WI38 (cell line): ENCODE measurements at regions not wholly inside any gene's neighbourhood (a gene's known extent, or its start where the extent isn't known, plus 50 kb on each side); places are given as distances from the start of the nearest gene placed in this dataset.

Experiments
- H3K4me3 ChIP-seq: 2 replicates; pipeline ENCODE4 v1.5.1; 2011; ENCODE audit warnings: low read depth, mild to moderate bottlenecking, control low read depth, low read length
- TF ChIP-seq, protein P1 (sequence below): IDR thresholded peaks from 2 replicates; pipeline ENCODE4 v1.5.1; 2012; ENCODE audit warnings: low read depth, mild to moderate bottlenecking, control low read depth, low read length

DNA sequence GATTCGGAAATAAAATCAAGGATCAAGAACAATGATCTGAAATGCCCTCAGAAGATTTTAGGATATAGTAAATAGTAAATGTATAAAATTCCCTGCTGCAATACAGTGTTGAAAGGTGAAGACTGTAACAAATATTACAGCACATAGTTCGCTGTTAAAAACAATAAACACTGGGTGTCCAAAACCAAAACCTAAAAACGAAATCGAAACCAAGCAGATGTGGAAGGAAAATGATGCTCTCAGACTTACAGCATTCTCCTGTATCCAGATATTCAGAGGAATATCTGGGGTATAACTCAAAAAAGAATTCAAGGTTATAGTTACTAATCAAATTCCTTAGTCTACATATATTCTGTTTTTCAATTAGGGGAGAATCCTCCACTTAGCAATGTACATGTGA, 708.1 kb upstream of the PCDH15 start:
- TF ChIP-seq, protein P1, sequence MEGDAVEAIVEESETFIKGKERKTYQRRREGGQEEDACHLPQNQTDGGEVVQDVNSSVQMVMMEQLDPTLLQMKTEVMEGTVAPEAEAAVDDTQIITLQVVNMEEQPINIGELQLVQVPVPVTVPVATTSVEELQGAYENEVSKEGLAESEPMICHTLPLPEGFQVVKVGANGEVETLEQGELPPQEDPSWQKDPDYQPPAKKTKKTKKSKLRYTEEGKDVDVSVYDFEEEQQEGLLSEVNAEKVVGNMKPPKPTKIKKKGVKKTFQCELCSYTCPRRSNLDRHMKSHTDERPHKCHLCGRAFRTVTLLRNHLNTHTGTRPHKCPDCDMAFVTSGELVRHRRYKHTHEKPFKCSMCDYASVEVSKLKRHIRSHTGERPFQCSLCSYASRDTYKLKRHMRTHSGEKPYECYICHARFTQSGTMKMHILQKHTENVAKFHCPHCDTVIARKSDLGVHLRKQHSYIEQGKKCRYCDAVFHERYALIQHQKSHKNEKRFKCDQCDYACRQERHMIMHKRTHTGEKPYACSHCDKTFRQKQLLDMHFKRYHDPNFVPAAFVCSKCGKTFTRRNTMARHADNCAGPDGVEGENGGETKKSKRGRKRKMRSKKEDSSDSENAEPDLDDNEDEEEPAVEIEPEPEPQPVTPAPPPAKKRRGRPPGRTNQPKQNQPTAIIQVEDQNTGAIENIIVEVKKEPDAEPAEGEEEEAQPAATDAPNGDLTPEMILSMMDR: no peak
- H3K4me3 ChIP-seq: no peak overlapping the region

DNA sequence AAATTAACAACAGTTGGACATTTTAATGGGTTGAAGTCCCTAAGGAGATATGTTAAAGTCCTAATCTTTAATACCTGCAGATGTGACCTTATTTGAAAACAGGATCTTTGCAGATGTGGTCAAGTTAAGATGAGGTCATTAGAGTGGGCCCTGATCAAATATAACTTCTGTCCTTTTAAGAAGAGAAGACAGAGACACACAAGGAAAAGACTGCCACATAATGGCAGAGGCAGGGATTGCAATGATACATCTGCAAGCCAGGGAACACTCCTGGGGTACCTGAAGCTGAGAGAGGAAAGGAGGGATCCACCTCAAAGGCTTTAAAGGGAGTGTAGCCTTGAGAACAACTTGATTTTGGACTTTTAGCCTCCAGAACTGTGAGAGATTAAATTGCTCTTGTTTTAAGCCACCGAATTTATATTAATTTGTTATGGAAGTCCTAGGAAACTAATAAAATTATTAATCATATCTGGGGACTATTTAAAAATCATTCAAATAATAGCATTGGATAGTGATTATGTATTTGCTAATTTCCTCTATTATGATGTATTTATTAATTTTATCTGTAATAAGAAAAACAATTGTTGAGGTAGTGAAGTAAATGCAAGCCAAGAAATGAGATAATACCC, 700.0 kb upstream of the PCDH15 start:
- no peak overlapping the region for H3K4me3 ChIP-seq
- TF ChIP-seq, protein P1: no peak

DNA sequence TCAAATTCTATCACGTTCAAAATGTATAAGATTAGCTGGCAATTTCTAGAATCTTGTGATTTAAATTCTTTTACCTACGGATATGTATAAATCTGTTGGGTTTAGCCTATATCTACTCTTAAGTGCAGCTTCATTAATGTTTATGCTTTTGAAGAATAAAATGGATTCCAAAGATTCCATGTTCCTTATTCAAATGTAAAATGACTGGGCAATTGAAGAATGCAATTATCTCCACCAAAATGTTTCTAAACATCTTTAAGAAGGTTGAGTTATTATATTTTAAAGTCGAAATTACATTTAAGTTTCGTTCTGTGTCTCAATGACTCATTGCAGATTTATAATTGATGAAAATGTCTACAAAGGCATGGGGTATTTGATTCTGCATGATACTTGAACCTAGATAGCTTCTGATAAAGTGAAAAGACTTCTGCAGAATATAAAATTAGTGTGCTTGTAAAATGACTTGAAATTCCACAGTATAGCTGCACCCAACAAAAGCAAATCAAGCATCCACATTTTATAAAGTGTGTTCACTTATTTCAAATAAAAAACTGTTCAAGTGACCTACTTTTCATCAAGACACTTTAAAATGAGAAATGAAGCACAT, 697.0 kb upstream of the PCDH15 start:
- TF ChIP-seq, protein P1: no peak
- H3K4me3 ChIP-seq: no peak overlapping the region

DNA sequence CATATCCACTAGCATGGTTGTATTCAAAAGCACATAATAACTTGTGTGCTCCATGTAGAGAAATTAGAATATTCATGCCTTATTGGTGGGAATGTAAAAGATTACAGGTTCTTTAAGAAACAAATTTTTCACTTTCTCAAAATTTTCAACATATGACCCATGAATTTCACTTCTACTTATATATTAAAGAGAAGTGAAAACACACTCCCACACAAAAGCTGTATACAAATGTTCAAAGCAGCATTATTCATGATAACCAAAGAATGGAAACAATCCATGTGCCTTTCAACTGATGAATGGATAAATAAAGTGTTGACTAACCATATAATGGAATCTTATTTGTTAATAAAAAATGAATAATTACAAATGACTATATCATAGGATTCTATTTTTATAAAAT, 694.5 kb upstream of the PCDH15 start:
- H3K4me3 ChIP-seq: no peak overlapping the region
- TF ChIP-seq, protein P1: no peak

DNA sequence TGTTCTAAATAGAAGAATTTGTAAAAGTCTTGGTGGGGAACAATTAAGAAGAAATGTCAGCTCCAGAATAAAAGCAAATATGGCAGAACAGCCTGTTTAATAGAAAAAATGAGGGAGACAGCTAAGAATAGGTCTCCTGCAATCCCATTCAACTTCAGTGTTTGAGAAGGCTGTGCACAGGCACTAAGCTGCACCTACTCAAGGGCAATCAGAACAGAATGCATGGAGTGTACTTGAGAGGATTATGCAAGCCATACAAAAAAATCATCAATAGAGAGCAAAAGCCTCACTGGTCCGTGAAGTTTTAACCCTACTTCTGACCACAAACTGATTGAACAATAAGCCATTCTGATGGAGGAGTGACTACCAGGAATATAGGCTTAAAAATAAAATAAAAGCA, 690.7 kb upstream of the PCDH15 start:
- TF ChIP-seq, protein P1: no peak
- H3K4me3 ChIP-seq: no peak overlapping the region

GRCh38 chr10:55485827-55486226, 684.8 kb upstream of the PCDH15 start:
- TF ChIP-seq, protein P1: no peak

DNA sequence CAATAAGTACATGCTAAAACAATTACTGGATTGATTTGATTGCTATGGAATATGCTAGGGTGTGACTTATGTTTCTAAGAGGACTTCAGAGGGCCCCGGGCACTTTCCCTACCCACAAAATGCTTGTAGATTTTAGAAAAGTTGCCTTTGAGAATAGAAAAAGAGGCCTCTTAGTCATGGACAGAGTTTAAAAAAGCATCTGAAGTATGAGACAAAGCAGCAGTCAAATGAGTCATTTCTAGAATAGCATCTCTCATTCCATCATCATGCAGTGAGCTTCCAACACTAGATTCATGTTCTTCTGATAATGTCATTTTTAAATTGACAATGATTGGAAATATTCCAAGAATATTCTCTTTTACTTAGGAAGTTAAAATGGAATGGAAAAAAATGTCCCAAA, 675.1 kb upstream of the PCDH15 start:
- TF ChIP-seq, protein P1: no peak
- no peak overlapping the region for H3K4me3 ChIP-seq

More at GRCh38 chr10:55485827-55486226, 684.8 kb upstream of the PCDH15 start:
- no peak overlapping the region for H3K4me3 ChIP-seq
